ENCODE measurements at regions not wholly inside any gene's neighbourhood (a gene's known extent, or its start where the extent isn't known, plus 50 kb on each side); places are given as distances from the start of the nearest gene placed in this dataset.

DNA sequence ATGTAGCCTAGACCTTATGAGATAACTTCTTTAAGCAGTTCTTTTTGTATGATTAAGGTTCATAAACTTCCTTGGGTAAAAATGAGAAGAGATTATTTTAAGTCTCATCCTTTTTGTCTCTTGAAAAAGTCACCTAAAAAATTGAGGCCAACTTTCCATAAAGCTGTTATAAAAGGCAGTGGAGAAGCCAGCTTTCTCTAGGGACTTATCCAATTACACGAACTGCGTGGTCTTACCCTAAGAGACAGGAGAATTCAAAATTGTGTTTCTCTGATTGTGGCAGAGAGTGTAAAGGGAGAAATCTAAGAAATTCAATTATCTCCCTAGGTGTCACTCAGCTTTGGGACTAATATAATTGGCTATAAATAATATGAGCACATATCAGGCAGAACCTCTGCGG is 262.0 kb downstream of the SHOX2 start (continued):
- TF ChIP-seq, protein P1, sequence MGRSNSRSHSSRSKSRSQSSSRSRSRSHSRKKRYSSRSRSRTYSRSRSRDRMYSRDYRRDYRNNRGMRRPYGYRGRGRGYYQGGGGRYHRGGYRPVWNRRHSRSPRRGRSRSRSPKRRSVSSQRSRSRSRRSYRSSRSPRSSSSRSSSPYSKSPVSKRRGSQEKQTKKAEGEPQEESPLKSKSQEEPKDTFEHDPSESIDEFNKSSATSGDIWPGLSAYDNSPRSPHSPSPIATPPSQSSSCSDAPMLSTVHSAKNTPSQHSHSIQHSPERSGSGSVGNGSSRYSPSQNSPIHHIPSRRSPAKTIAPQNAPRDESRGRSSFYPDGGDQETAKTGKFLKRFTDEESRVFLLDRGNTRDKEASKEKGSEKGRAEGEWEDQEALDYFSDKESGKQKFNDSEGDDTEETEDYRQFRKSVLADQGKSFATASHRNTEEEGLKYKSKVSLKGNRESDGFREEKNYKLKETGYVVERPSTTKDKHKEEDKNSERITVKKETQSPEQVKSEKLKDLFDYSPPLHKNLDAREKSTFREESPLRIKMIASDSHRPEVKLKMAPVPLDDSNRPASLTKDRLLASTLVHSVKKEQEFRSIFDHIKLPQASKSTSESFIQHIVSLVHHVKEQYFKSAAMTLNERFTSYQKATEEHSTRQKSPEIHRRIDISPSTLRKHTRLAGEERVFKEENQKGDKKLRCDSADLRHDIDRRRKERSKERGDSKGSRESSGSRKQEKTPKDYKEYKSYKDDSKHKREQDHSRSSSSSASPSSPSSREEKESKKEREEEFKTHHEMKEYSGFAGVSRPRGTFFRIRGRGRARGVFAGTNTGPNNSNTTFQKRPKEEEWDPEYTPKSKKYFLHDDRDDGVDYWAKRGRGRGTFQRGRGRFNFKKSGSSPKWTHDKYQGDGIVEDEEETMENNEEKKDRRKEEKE (IDR thresholded peaks at IDR 0.05; ENCODE audit: borderline replicate concordance in 1 of 2, control insufficient read depth in 1 of 2, low read depth in 2 of 2, low read length in 1 of 2) = no peak

DNA sequence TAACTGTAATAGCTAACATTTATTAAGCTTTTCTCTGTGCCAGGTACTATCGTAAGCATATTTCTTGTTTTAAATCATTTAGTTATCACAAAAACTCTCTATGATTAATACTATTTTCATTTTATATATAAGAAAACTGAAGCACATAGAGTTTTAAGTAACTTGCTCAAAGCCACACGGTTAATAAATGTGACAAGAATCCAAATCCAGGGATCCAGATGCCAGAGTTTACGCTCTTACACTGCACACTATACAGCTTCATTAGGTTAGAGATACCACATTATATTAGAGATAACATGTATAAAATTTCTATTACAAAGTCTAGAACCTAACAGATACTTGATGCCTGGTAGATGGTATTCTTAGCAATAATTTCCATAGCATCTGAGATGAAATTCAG is 265.2 kb downstream of the SHOX2 start:
- FAIRE-seq (no peak), DNase-seq (ENCODE audit: extremely low read depth in 1 of 4, low spot score in 3 of 4) (no peak), ATAC-seq (no peak)
- Histone ChIP-seq H3K79me2 (ENCODE audit: control insufficient read depth, insufficient read depth, low read length) (no peaks in the 10 kb centered on the region), H2AFZ (ENCODE audit: low read depth, low read length) (no peak overlapping the region), H3K9ac (ENCODE audit: insufficient read depth in 1 of 2, low read depth in 2 of 2, low read length in 2 of 2) (no peak overlapping the region), H3K4me3 (no peak overlapping the region), H3K27ac (ENCODE audit: extremely low read depth, low read depth, low read length) (no peak overlapping the region), H4K20me1 (replicated peaks; ENCODE audit: control insufficient read depth, insufficient read depth, low read length) (no peaks in the 10 kb centered on the region), H3K9me3 (replicated peaks; ENCODE audit: control insufficient read depth, insufficient read depth, low read depth, low read length) (no peaks in the 10 kb centered on the region), H3K4me1 (replicated peaks in 1 of 2; ENCODE audit: control insufficient read depth in 2 of 2, insufficient read depth in 2 of 2, low read length in 2 of 2) (no peaks in the 10 kb centered on the region; a peak in 1 of 5 replicates), H3K9me1 (ENCODE audit: control insufficient read depth, insufficient read depth, low read length) (no peaks in the 10 kb centered on the region), H3K4me2 (ENCODE audit: insufficient read depth, low read length) (no peak overlapping the region), H3K36me3 (ENCODE audit: control insufficient read depth, insufficient read depth, low read length) (no peaks in the 10 kb centered on the region), H3K27me3 (ENCODE audit: control insufficient read depth in 2 of 2, insufficient read depth in 2 of 2, low read length in 2 of 2) (no peaks in the 10 kb centered on the region)
- TF ChIP-seq ADNP (tag; IDR thresholded peaks at IDR 0.05) = no peak
- TF ChIP-seq KDM1A (IDR thresholded peaks at IDR 0.05) = no peak
- no peak for TF ChIP-seq NR2C2 (CRISPR knock-in tag; IDR thresholded peaks at IDR 0.05)
- TF ChIP-seq NR2C2 (tag; IDR thresholded peaks at IDR 0.05) = no peak
- no peak for TF ChIP-seq NFXL1 (CRISPR knock-in tag; IDR thresholded peaks at IDR 0.05)
- no peak for TF ChIP-seq SRSF9 (IDR thresholded peaks at IDR 0.05; ENCODE audit: borderline replicate concordance, low read depth, low read length)
- TF ChIP-seq ZNF282 (CRISPR knock-in tag; IDR thresholded peaks at IDR 0.05) = no peak
- TF ChIP-seq, protein P2, sequence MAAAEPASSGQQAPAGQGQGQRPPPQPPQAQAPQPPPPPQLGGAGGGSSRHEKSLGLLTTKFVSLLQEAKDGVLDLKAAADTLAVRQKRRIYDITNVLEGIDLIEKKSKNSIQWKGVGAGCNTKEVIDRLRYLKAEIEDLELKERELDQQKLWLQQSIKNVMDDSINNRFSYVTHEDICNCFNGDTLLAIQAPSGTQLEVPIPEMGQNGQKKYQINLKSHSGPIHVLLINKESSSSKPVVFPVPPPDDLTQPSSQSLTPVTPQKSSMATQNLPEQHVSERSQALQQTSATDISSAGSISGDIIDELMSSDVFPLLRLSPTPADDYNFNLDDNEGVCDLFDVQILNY (CRISPR knock-in tag; IDR thresholded peaks at IDR 0.05) = no peak
- ChIA-PET POLR2A (interaction anchor here (0.5 kb wide), 1 partner anchor 21 kb away, joined by 3 read pairs; no protein-coding TSS in a partner anchor), CTCF (ENCODE audit: low intra/inter-chr PET ratio) (no interaction called here)
- intact Hi-C loops (cut with micrococcal nuclease) = no loop called here
- in situ Hi-C loops (cut with MboI) = no loop called here
- no TSS peak for BruUV-seq (replicated peaks)
- WGBS (ENCODE audit: insufficient coverage, low coverage, missing lambda C conversion rate) = 4% methylated on average over 3 of the region's 3 CpGs
